SK-N-MC (cell line): ENCODE measurements at regions not wholly inside any gene's neighbourhood (a gene's known extent, or its start where the extent isn't known, plus 50 kb on each side); places are given as distances from the start of the nearest gene placed in this dataset.

Source experiments
- EZH2 ChIP-seq: fragments of 200-600 bp; sonication (generic); IDR thresholded peaks from one replicate; pipeline ENCODE4 v1.6.1; 2017; ENCODE audit warnings: antibody characterized with exemption
- POLR2AphosphoS5 ChIP-seq: IDR thresholded peaks from 2 replicates; pipeline ENCODE4 v1.6.1; 2012; ENCODE audit warnings: mild to moderate bottlenecking, low read depth, low read length, borderline replicate concordance

GRCh38 chr4:155510771-155511170 lies 134.0 kb upstream of the MAP9 start:
- no peak for TF ChIP-seq POLR2AphosphoS5
- no peak for TF ChIP-seq EZH2
